ENCODE measurements at regions not wholly inside any gene's neighbourhood (a gene's known extent, or its start where the extent isn't known, plus 50 kb on each side); places are given as distances from the start of the nearest gene placed in this dataset.
A peak's percentile ranks its signal among the peaks of the same experiment; 100 is the strongest.

- Mint-ChIP-seq H3K27ac (no peak overlapping the region), H3K27me3 (peaks cover 2% of the 10 kb centered on the region), H3K4me1 (peaks cover 0 to 7% (median 0%) of the 10 kb centered on the region in 3 donors), H3K4me3 (no peak overlapping the region), H3K9me3 (no peaks in the 10 kb centered on the region), H3K36me3 (no peaks in the 10 kb centered on the region)
Measured at GRCh38 chr3:104106276-104106675, 1260.4 kb upstream of the ALCAM start.

- no peaks in the 10 kb centered on the region for H3K4me1 Mint-ChIP-seq
- peaks cover 3% of the 10 kb centered on the region for H3K36me3 Mint-ChIP-seq
- peaks cover under 1% of the 10 kb centered on the region for H3K27me3 Mint-ChIP-seq
- H3K9me3 Mint-ChIP-seq, result no peaks in the 10 kb centered on the region
- H3K4me3 Mint-ChIP-seq, result no peak overlapping the region
- H3K27ac Mint-ChIP-seq, result no peak overlapping the region
Measured at GRCh38 chr3:104108522-104108921, 1258.2 kb upstream of the ALCAM start.

- Mint-ChIP-seq H3K27me3 (no peaks in the 10 kb centered on the region), H3K27ac (no peak overlapping the region), H3K9me3 (peaks cover 0 to 21% (median 4%) of the 10 kb centered on the region in 3 donors), H3K36me3 (no peaks in the 10 kb centered on the region), H3K4me1 (no peaks in the 10 kb centered on the region), H3K4me3 (no peak overlapping the region)
Measured at GRCh38 chr3:104126463-104126862, 1240.2 kb upstream of the ALCAM start.

- Mint-ChIP-seq H3K4me3 (no peak overlapping the region), H3K27me3 (no peaks in the 10 kb centered on the region), H3K27ac (no peak overlapping the region), H3K4me1 (no peaks in the 10 kb centered on the region), H3K9me3 (peaks cover 0 to 21% (median 4%) of the 10 kb centered on the region in 3 donors), H3K36me3 (no peaks in the 10 kb centered on the region)
Measured at GRCh38 chr3:104126864-104127553, 1239.7 kb upstream of the ALCAM start.

- peaks cover 0 to 21% (median 4%) of the 10 kb centered on the region in 3 donors for H3K9me3 Mint-ChIP-seq
- no peaks in the 10 kb centered on the region for H3K36me3 Mint-ChIP-seq
- H3K27ac Mint-ChIP-seq, result no peak overlapping the region
- H3K4me3 Mint-ChIP-seq, result no peak overlapping the region
- no peaks in the 10 kb centered on the region for H3K27me3 Mint-ChIP-seq
- peaks cover 0 to 3% (median 0%) of the 10 kb centered on the region in 3 donors for H3K4me1 Mint-ChIP-seq
Measured at GRCh38 chr3:104127830-104128229, 1238.9 kb upstream of the ALCAM start.

GRCh38 chr3:104132566-104133403 lies 1233.9 kb upstream of the ALCAM start:
- Mint-ChIP-seq H3K4me1 (peaks cover 0 to 5% (median 3%) of the 10 kb centered on the region in 3 donors), H3K36me3 (no peaks in the 10 kb centered on the region), H3K27me3 (no peaks in the 10 kb centered on the region), H3K27ac (peak overlapping the region in 1 of 3 donors; percentile 5), H3K4me3 (no peak overlapping the region), H3K9me3 (peaks cover 0 to 21% (median 4%) of the 10 kb centered on the region in 3 donors)

GRCh38 chr3:104133630-104134029 lies 1233.1 kb upstream of the ALCAM start:
- peak overlapping the region in 1 of 4 donors; percentile 67 for H3K4me3 Mint-ChIP-seq
- peaks cover 0 to 18% (median 4%) of the 10 kb centered on the region in 3 donors for H3K9me3 Mint-ChIP-seq
- H3K4me1 Mint-ChIP-seq, result peaks cover 0 to 5% (median 3%) of the 10 kb centered on the region in 3 donors
- H3K27me3 Mint-ChIP-seq, result no peaks in the 10 kb centered on the region
- H3K27ac Mint-ChIP-seq, result peak overlapping the region in 1 of 3 donors; percentile 3
- no peaks in the 10 kb centered on the region for H3K36me3 Mint-ChIP-seq

- no peaks in the 10 kb centered on the region for H3K27me3 Mint-ChIP-seq
- no peak overlapping the region for H3K4me3 Mint-ChIP-seq
- peaks cover 1% of the 10 kb centered on the region for H3K36me3 Mint-ChIP-seq
- peaks cover 0 to 5% (median 5%) of the 10 kb centered on the region in 3 donors for H3K4me1 Mint-ChIP-seq
- H3K27ac Mint-ChIP-seq, result no peak overlapping the region
- H3K9me3 Mint-ChIP-seq, result no peaks in the 10 kb centered on the region
Measured at GRCh38 chr3:104137116-104137515, 1229.6 kb upstream of the ALCAM start.

GRCh38 chr3:104145164-104145563 lies 1221.5 kb upstream of the ALCAM start:
- Mint-ChIP-seq H3K4me1 (no peaks in the 10 kb centered on the region), H3K36me3 (peaks cover 1% of the 10 kb centered on the region), H3K9me3 (no peaks in the 10 kb centered on the region), H3K4me3 (no peak overlapping the region), H3K27ac (no peak overlapping the region), H3K27me3 (no peaks in the 10 kb centered on the region)

GRCh38 chr3:104149154-104149553 lies 1217.6 kb upstream of the ALCAM start:
- no peaks in the 10 kb centered on the region for H3K4me1 Mint-ChIP-seq
- no peak overlapping the region for H3K4me3 Mint-ChIP-seq
- no peaks in the 10 kb centered on the region for H3K27me3 Mint-ChIP-seq
- no peaks in the 10 kb centered on the region for H3K36me3 Mint-ChIP-seq
- H3K9me3 Mint-ChIP-seq, result no peaks in the 10 kb centered on the region
- no peak overlapping the region for H3K27ac Mint-ChIP-seq

- Mint-ChIP-seq H3K9me3 (no peaks in the 10 kb centered on the region), H3K36me3 (no peaks in the 10 kb centered on the region)
Measured at GRCh38 chr3:104150724-104151123, 1216.0 kb upstream of the ALCAM start.

GRCh38 chr3:104154896-104155295 lies 1211.8 kb upstream of the ALCAM start:
- no peak overlapping the region for H3K27ac Mint-ChIP-seq
- H3K27me3 Mint-ChIP-seq, result no peaks in the 10 kb centered on the region
- no peaks in the 10 kb centered on the region for H3K36me3 Mint-ChIP-seq
- no peak overlapping the region for H3K4me3 Mint-ChIP-seq
- no peaks in the 10 kb centered on the region for H3K9me3 Mint-ChIP-seq
- no peaks in the 10 kb centered on the region for H3K4me1 Mint-ChIP-seq

More at GRCh38 chr3:104150724-104151123, 1216.0 kb upstream of the ALCAM start:
- Mint-ChIP-seq H3K27ac (no peak overlapping the region), H3K27me3 (no peaks in the 10 kb centered on the region), H3K4me1 (no peaks in the 10 kb centered on the region), H3K4me3 (no peak overlapping the region)

- H3K27ac Mint-ChIP-seq, result no peak overlapping the region
Measured at GRCh38 chr3:104165866-104166265, 1200.8 kb upstream of the ALCAM start.

GRCh38 chr3:104168386-104168785 lies 1198.3 kb upstream of the ALCAM start:
- peaks cover 2% of the 10 kb centered on the region for H3K36me3 Mint-ChIP-seq
- no peaks in the 10 kb centered on the region for H3K27me3 Mint-ChIP-seq
- no peak overlapping the region for H3K4me3 Mint-ChIP-seq
- H3K9me3 Mint-ChIP-seq, result peaks cover 7 to 17% (median 8%) of the 10 kb centered on the region in 3 donors
- peaks cover 0 to 2% (median 0%) of the 10 kb centered on the region in 3 donors for H3K4me1 Mint-ChIP-seq
- H3K27ac Mint-ChIP-seq, result no peak overlapping the region

More at GRCh38 chr3:104165866-104166265, 1200.8 kb upstream of the ALCAM start:
- peaks cover 2% of the 10 kb centered on the region for H3K36me3 Mint-ChIP-seq
- H3K4me1 Mint-ChIP-seq, result peaks cover 0 to 2% (median 0%) of the 10 kb centered on the region in 3 donors
- H3K27me3 Mint-ChIP-seq, result no peaks in the 10 kb centered on the region
- H3K4me3 Mint-ChIP-seq, result no peak overlapping the region
- peaks cover 7 to 17% (median 8%) of the 10 kb centered on the region in 3 donors for H3K9me3 Mint-ChIP-seq

GRCh38 chr3:104175696-104176095 lies 1191.0 kb upstream of the ALCAM start:
- no peaks in the 10 kb centered on the region for H3K36me3 Mint-ChIP-seq
- no peak overlapping the region for H3K4me3 Mint-ChIP-seq
- H3K27me3 Mint-ChIP-seq, result no peaks in the 10 kb centered on the region
- no peaks in the 10 kb centered on the region for H3K4me1 Mint-ChIP-seq
- H3K27ac Mint-ChIP-seq, result no peak overlapping the region
- no peaks in the 10 kb centered on the region for H3K9me3 Mint-ChIP-seq

Data from IgD-negative memory B cell (primary cell).